T-helper 2 cell treated with Interferon-gamma antibody and Interleukin-4, amounts not matched to agents 5 μg/mL and 100 μg/mL, for 36 hours (primary cell): ENCODE measurements at regions not wholly inside any gene's neighbourhood (a gene's known extent, or its start where the extent isn't known, plus 50 kb on each side); places are given as distances from the start of the nearest gene placed in this dataset.
"Not testable (repeated sequence)": the region's sequence is repeated elsewhere in the genome, so short reads cannot be mapped to it uniquely, and the experiment has no call there.

Source experiments
- DNase-seq: peaks from one replicate; pipeline ENCODE4 v3.0.0; 2021; ENCODE audit warnings: low spot score
- H3K27ac Mint-ChIP-seq: one replicate; pipeline ENCODE4 v1.8.0; 2021; ENCODE audit warnings: mild to moderate bottlenecking, mixed read lengths
- H3K27me3 Mint-ChIP-seq: one replicate; pipeline ENCODE4 v1.8.0; 2021; ENCODE audit warnings: low read depth, mixed read lengths
- H3K36me3 Mint-ChIP-seq: one replicate; pipeline ENCODE4 v1.8.0; 2021; ENCODE audit warnings: low read depth, mixed read lengths
- H3K4me1 Mint-ChIP-seq: one replicate; pipeline ENCODE4 v1.8.0; 2021; ENCODE audit warnings: low read depth, mixed read lengths
- H3K4me3 Mint-ChIP-seq: one replicate; pipeline ENCODE4 v1.8.0; 2022; ENCODE audit warnings: mild to moderate bottlenecking, moderate library complexity, mixed read lengths
- H3K9me3 Mint-ChIP-seq: one replicate; pipeline ENCODE4 v1.8.0; 2021; ENCODE audit warnings: mixed read lengths

DNA sequence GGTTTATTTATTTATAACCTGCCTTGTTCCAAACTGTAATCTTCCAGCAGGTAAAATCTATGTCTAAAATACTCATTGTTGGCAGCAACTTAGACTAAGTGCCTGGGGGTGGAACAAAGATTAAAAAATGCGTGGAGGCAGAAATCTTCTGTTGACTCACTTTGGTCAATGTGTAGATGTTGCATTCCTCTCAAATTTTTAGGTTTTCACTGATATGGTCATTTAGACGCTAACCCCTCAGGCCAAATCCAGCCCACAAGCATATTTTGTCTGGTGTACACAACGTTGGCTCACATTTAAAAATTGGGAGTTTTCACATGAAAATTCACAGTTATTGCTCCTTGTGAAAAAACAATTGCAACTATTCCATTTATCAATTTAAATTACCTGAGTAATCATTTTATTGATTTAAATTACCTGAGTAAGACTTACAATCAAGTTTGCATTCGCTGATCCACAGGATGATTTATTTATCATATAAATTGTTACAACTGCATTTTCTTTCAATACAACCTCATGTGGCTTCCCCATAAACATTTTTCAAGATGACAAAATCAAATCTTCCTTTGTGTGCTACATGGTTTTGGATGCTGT, 564.2 kb downstream of the TSN start:
- Mint-ChIP-seq H3K27ac (no peak overlapping the region), H3K4me1 (no peaks in the 10 kb centered on the region), H3K27me3 (no peaks in the 10 kb centered on the region), H3K4me3 (no peak overlapping the region), H3K9me3 (no peaks in the 10 kb centered on the region), H3K36me3 (no peaks in the 10 kb centered on the region)
- DNase-seq: no peak

DNA sequence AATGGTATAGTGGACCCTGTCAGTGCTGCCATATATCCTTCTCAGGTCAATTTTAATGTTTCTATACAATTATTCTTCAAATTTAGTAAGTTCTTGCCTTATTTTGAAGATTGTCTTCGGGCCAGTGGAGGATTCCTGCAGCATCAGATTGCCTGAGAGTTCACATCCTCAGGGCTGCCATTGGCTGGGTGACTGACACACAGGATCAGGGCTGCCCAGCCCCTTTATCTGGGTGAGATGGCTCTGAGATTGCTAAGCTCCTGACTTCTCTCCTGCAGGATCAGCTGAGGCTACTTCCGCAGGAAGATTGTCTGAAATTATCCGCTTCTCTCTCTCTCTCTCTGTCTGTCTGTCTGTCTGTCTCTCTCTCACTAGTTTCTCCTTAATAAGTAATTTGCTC, 567.4 kb downstream of the TSN start:
- H3K27ac Mint-ChIP-seq: no peak overlapping the region
- DNase-seq: no peak
- H3K4me1 Mint-ChIP-seq: no peaks in the 10 kb centered on the region
- H3K4me3 Mint-ChIP-seq: no peak overlapping the region
- no peaks in the 10 kb centered on the region for H3K9me3 Mint-ChIP-seq
- no peaks in the 10 kb centered on the region for H3K27me3 Mint-ChIP-seq
- H3K36me3 Mint-ChIP-seq: no peaks in the 10 kb centered on the region

DNA sequence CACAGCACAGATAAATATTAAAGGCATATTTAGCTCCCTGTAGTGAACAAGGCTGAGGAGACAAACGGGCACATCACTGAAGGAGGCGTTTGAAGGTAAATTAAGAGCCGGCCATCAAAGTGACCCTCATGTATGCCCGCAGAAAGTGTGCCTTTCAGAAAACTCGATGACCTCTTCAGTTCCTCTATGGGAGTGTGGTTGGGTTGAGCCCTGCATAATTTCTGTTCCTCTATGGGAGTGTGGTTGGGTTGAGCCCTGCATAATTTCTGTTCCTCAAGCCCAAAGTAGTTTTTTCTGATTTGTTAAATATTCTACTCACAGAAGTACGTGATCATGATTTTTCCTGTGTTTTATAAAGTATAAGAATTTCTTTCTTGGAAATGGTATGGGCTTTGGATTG, 568.5 kb downstream of the TSN start:
- no peaks in the 10 kb centered on the region for H3K9me3 Mint-ChIP-seq
- DNase-seq: no peak
- H3K4me3 Mint-ChIP-seq: no peak overlapping the region
- H3K27me3 Mint-ChIP-seq: no peaks in the 10 kb centered on the region
- H3K4me1 Mint-ChIP-seq: no peaks in the 10 kb centered on the region
- no peak overlapping the region for H3K27ac Mint-ChIP-seq
- no peaks in the 10 kb centered on the region for H3K36me3 Mint-ChIP-seq

DNA sequence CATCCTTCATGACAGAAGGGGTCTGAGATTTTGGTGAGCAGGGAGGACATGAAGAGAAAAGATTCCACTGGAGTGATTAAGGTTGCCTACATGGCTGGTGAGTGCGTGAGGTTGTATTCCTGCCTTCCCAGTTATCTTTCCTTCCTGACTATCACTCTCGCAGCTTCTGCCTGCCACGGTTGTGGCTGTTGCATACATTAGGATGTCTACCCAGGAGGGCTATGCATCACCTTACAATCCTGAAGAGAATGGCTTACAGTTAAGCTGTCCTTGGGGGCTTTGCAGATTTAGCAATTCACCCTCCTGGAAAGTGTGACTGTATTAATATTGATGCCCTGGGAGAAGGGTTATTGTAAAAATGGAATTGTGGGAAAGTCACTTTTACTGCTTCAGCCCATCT, 571.0 kb downstream of the TSN start:
- Mint-ChIP-seq H3K27ac (no peak overlapping the region), H3K4me1 (no peaks in the 10 kb centered on the region), H3K36me3 (no peaks in the 10 kb centered on the region), H3K4me3 (no peak overlapping the region), H3K27me3 (no peaks in the 10 kb centered on the region), H3K9me3 (no peaks in the 10 kb centered on the region)
- no peak for DNase-seq

DNA sequence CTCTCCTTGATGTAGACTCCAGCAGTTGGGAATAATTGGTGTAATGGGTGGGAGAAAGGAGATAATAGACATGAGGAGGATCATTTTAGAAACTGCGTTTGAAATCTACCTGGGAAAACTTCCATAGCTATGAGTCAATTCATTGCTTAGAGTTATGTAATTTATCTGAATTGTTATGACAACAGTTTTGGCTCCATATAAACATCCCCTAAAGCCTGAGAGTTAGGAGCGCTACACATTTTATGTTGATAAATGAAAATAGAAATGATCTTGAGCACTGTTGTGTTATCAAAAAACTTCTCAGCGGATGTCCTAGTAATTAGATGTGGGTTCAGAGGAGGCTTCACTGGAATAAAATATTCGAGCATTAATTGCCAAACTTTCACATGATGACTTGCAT, 573.4 kb downstream of the TSN start:
- Mint-ChIP-seq H3K36me3 (no peaks in the 10 kb centered on the region), H3K9me3 (no peaks in the 10 kb centered on the region), H3K4me3 (no peak overlapping the region), H3K27ac (no peak overlapping the region), H3K4me1 (no peaks in the 10 kb centered on the region), H3K27me3 (no peaks in the 10 kb centered on the region)
- no peak for DNase-seq

DNA sequence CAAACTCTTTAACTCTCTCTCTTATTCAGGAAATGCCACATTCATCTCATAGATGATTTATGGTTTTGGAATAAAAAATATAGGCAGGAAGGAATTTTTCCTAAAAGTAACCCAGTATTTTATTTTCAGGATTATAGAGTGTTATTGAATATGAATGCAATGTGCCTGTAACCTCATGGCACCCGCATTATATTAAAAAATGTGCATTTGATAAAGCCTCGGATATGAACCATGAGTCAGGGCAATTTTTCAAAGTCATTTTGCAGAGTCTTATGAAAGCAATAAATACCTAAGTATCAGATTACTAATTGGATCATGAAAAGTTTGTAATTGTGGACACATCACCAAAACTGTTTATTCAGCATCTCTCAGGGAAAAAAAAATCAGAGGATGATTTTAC, 573.8 kb downstream of the TSN start:
- Mint-ChIP-seq H3K27ac (no peak overlapping the region), H3K4me3 (no peak overlapping the region), H3K36me3 (no peaks in the 10 kb centered on the region), H3K4me1 (no peaks in the 10 kb centered on the region), H3K27me3 (no peaks in the 10 kb centered on the region), H3K9me3 (no peaks in the 10 kb centered on the region)
- no peak for DNase-seq

DNA sequence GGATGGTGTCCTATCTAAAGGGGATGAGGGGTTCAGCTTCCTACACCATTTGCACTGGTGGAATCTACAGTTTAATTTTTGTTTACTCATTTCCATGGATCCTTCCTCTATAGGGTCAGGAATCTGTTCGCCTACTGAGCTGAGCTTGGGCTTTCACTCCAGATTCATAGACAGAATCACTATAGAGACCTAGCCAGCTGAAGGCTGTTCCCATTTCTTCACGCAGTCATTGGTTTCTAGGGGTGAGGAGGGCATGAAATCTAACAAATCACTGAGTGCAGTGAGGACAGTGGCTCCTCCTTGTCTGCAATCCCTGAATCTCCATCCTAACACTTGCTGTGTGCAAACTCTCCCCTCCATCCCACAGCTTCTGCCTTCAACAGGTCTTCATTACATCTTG, 578.5 kb downstream of the TSN start:
- no peaks in the 10 kb centered on the region for H3K4me1 Mint-ChIP-seq
- H3K9me3 Mint-ChIP-seq: no peaks in the 10 kb centered on the region
- no peaks in the 10 kb centered on the region for H3K27me3 Mint-ChIP-seq
- DNase-seq: no peak
- H3K27ac Mint-ChIP-seq: no peak overlapping the region
- no peaks in the 10 kb centered on the region for H3K36me3 Mint-ChIP-seq
- no peak overlapping the region for H3K4me3 Mint-ChIP-seq

DNA sequence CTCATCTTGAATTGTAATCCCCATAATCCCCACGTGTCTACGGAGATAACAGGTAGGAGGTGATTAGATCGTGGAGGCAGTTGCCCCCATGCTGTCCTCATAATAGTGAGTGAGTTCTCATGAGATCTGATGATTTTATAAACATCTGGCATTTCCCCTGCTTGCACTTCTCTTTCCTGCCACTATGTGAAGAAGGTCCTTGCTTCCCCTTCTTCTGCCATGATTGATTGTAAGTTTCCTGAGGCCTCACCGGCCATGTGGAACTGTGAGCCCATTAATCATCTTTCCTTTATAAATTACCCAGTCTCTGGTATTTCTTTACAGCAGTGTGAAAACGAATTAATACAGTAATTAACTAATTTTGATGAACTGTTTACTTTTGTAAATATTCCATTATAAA, 582.5 kb downstream of the TSN start:
- Mint-ChIP-seq H3K36me3 (no peaks in the 10 kb centered on the region), H3K9me3 (no peaks in the 10 kb centered on the region), H3K27me3 (no peaks in the 10 kb centered on the region), H3K4me1 (no peaks in the 10 kb centered on the region), H3K4me3 (no peak overlapping the region), H3K27ac (no peak overlapping the region)
- no peak for DNase-seq

DNA sequence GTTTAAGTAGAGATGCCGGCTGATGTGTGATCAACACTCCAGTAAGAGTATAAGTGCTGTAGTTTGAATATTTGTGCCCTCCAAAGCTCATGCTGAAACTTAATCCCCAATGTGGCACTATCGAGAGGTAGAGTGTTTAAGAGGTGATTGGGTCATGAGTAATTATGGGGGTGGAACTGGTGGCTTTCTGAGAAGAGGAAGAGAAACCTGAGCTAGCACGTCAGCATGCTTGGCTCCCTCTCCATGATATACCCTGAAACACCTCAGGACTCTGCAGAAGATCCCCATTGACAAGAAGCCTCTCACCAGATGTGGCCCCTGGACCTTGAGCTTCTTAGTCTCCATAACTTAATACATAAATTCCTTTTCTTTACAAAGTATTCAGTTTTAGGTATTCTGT, 584.8 kb downstream of the TSN start:
- H3K9me3 Mint-ChIP-seq: peaks cover 2% of the 10 kb centered on the region
- H3K4me1 Mint-ChIP-seq: no peaks in the 10 kb centered on the region
- no peak for DNase-seq
- H3K27me3 Mint-ChIP-seq: no peaks in the 10 kb centered on the region
- no peak overlapping the region for H3K27ac Mint-ChIP-seq
- no peak overlapping the region for H3K4me3 Mint-ChIP-seq
- H3K36me3 Mint-ChIP-seq: no peaks in the 10 kb centered on the region

DNA sequence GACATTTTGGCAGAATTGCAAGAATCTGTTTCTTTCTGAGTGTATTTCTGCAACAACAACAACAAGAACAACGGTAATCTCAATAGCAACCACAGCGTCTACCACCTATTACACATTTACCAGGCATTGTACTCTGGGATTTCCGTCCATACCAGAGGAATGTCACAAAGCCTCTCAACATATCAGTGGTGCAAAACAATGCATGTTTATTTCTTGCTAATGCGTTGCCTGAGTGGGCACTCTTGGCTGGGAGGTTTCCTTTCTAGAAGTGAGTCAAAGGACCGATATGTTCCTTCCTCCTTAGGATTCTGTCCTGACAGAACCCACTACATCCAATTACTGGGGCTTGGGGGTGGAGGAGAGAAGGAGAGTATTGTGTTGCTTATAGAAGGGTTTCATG, 585.6 kb downstream of the TSN start:
- H3K27ac Mint-ChIP-seq: no peak overlapping the region
- H3K4me1 Mint-ChIP-seq: no peaks in the 10 kb centered on the region
- no peaks in the 10 kb centered on the region for H3K27me3 Mint-ChIP-seq
- no peak overlapping the region for H3K4me3 Mint-ChIP-seq
- peaks cover 7% of the 10 kb centered on the region for H3K9me3 Mint-ChIP-seq
- H3K36me3 Mint-ChIP-seq: no peaks in the 10 kb centered on the region
- no peak for DNase-seq

DNA sequence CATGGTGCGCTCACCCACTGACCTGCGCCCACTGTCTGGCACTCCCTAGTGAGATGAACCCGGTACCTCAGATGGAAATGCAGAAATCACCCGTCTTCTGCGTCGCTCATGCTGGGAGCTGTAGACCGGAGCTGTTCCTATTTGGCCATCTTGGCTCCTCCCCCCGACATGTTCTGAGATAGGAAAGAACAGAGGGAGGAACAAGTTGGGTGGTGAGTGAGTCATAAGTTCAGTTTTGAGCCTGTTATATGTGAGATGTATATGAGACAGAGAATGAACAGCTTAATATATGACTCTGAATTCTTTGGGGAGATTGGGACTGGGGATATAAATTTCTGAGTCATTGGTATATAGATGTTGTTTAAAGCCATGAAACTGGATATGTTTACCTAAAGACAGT, 596.7 kb downstream of the TSN start:
- not testable (repeated sequence) for H3K27me3 Mint-ChIP-seq, H3K9me3 Mint-ChIP-seq

DNA sequence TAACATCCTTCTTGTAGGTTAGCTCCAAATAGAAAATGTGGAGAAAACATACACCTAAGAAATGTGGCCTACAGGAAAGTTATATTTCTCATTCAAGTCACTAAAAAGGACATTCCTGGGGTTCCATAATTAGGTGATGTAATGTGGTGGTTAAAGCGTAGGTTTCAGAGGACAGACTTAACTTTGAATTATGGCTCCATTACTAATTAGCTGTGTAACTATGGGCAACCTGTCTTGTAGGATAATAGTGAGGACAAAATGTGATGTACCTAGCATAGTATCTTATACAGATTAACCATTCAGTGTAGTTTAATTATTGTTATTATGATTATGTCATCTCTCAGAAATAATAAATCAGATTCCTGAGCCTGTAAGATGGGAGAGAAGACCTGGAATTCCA, 602.5 kb downstream of the TSN start:
- DNase-seq: no peak
- Mint-ChIP-seq H3K4me1 (no peaks in the 10 kb centered on the region), H3K27me3 (no peaks in the 10 kb centered on the region), H3K27ac (no peak overlapping the region), H3K4me3 (no peak overlapping the region), H3K9me3 (no peaks in the 10 kb centered on the region), H3K36me3 (no peaks in the 10 kb centered on the region)

More for the DNA sequence above, 596.7 kb downstream of the TSN start:
- not testable (repeated sequence) for H3K36me3 Mint-ChIP-seq, H3K4me3 Mint-ChIP-seq, H3K27ac Mint-ChIP-seq, H3K4me1 Mint-ChIP-seq, DNase-seq

DNA sequence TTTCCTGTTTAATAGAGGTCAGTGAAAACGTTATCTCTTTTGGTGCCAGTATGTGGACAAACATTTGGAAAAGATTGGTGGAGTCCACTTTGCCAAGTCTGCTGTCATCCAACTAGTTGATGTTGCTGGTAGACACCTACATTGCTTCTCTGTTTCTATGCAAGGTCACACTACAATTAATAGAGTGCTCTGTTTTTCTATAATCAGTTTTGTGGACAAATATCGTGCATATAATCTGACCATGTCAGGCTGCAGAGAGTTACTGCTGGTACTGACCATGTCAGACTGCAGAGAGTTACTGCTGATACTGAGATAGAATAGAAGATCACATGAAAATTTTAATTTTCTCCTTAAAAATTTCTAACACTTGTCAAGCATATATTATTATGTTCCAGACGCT, 603.3 kb downstream of the TSN start:
- no peaks in the 10 kb centered on the region for H3K36me3 Mint-ChIP-seq
- no peak overlapping the region for H3K27ac Mint-ChIP-seq
- no peaks in the 10 kb centered on the region for H3K9me3 Mint-ChIP-seq
- DNase-seq: no peak
- no peaks in the 10 kb centered on the region for H3K4me1 Mint-ChIP-seq
- no peak overlapping the region for H3K4me3 Mint-ChIP-seq
- H3K27me3 Mint-ChIP-seq: no peaks in the 10 kb centered on the region

DNA sequence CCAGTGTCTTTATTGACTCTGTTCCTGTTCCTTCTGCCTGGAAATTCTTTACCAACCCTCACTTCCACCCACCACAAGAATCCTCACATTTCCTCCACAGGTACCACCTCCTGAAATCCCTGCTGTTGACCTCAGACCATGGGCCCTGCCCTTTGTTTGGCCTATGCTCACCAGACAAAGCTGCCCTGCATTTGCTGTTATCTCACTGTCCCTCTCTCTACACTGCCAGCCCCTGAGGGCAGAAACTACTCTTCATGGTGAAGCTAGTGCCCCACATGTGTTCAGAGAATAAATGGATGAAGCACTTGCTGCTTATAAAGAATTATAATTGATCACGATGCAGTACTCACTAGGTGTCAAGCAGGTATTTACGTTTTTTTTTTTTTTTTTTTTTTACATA, 608.4 kb downstream of the TSN start:
- H3K27me3 Mint-ChIP-seq: no peaks in the 10 kb centered on the region
- H3K4me3 Mint-ChIP-seq: no peak overlapping the region
- no peaks in the 10 kb centered on the region for H3K36me3 Mint-ChIP-seq

DNA sequence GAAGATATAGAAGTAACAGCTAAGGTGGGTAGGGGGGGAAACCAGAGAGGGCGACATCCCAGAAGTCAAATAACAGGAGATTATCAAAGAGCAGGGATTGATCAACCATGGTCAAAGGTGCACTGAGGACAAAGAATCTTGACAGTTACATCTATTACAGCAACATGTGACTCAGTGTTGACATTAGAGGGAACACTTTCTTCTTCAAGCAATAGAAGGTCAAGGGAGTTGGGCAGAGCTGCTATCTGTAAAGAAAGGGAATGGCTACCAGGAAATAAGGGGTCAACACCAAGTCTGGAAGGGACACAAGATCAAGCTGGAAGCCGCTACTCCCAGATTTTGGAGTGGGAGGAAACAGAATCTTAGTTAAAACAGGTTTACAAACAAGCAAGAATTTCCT, 611.0 kb downstream of the TSN start:
- no peaks in the 10 kb centered on the region for H3K27me3 Mint-ChIP-seq
- no peak overlapping the region for H3K4me3 Mint-ChIP-seq
- no peak overlapping the region for H3K27ac Mint-ChIP-seq
- H3K9me3 Mint-ChIP-seq: no peaks in the 10 kb centered on the region
- DNase-seq: no peak
- H3K36me3 Mint-ChIP-seq: no peaks in the 10 kb centered on the region
- no peaks in the 10 kb centered on the region for H3K4me1 Mint-ChIP-seq

More for the DNA sequence above, 608.4 kb downstream of the TSN start:
- Mint-ChIP-seq H3K9me3 (no peaks in the 10 kb centered on the region), H3K27ac (no peak overlapping the region), H3K4me1 (no peaks in the 10 kb centered on the region)
- no peak for DNase-seq
